Peyer's patch (tissue), 4 donors: ENCODE measurements at regions not wholly inside any gene's neighbourhood (a gene's known extent, or its start where the extent isn't known, plus 50 kb on each side); places are given as distances from the start of the nearest gene placed in this dataset.

ENCODE experiments used
- CTCF ChIP-seq, 6 experiments: fragments of 450-650 bp in 4 of 6; fragments of 200-600 bp in 2 of 6; sonication (generic) in 1 of 6; IDR thresholded peaks; one replicate each; pipeline ENCODE4 v1.5.1; 2017 to 2019; ENCODE audit warnings: antibody characterized with exemption in 6 of 6, mild to moderate bottlenecking in 3 of 6, moderate library complexity in 1 of 6
- POLR2A ChIP-seq, 2 donors: fragments of 450-650 bp; IDR thresholded peaks; one replicate each; pipeline ENCODE4 v1.5.1; 2017; ENCODE audit warnings: antibody characterized with exemption in 2 of 2, mild to moderate bottlenecking in 2 of 2, moderate library complexity in 2 of 2

- TF ChIP-seq CTCF (IDR thresholded peaks at IDR 0.05) (no peak), POLR2A (IDR thresholded peaks at IDR 0.05) (no peak)
Measured at GRCh38 chr1:213683529-213683928, 304.2 kb upstream of the PROX1 start.
